Motor neuron (in vitro differentiated cells): ENCODE measurements at regions not wholly inside any gene's neighbourhood (a gene's known extent, or its start where the extent isn't known, plus 50 kb on each side); places are given as distances from the start of the nearest gene placed in this dataset.

Experiments
- ATAC-seq, 8 experiments: fragments of 200-7000 bp; cut with Tn5 transposase; replicated peaks in 6 of 8; 2 replicates each; pipeline ENCODE4 v1.8.0; 2021; ENCODE audit warnings: mild to moderate bottlenecking in 8 of 8, moderate library complexity in 8 of 8
- H3K27ac ChIP-seq, 2 donors: fragments of 250-450 bp; sonication (Bioruptor Pico); 2 replicates each; pipeline ENCODE4 v1.9.0; 2021; ENCODE audit warnings: antibody characterized with exemption in 2 of 2, mild to moderate bottlenecking in 2 of 2, moderate library complexity in 1 of 2
- H3K4me1 ChIP-seq, 2 donors: fragments of 250-450 bp; sonication (Bioruptor Pico); replicated peaks in 1 of 2; 2 replicates each; pipeline ENCODE4 v1.6.1; 2021; ENCODE audit warnings: antibody characterized with exemption in 2 of 2, mild to moderate bottlenecking in 2 of 2, moderate library complexity in 1 of 2
- H3K4me3 ChIP-seq, 5 donors: fragments of 250-450 bp; sonication (Bioruptor Pico); 2 replicates each; pipeline ENCODE4 v1.9.0; 2021; ENCODE audit warnings: antibody characterized with exemption in 5 of 5, mild to moderate bottlenecking in 5 of 5, moderate library complexity in 4 of 5
- WGBS, 10 experiments: fragments of 450-650 bp; shearing (Covaris generic); methylation state at CpG; one replicate each; pipeline ENCODE4 v1.0.0; 2022; 5-methylcytosine and 5-hydroxymethylcytosine counted together
- in situ Hi-C, 9 experiments: fragments of 400-800 bp; cut with MboI; loops; one replicate each; pipeline ENCODE4 v1.15.0; 2021; ENCODE audit warnings: low sequenced_read_pairs in 9 of 9, low pct_unique_long_range_greater_than_20kb in 2 of 9; ENCODE audit not compliant: unreplicated experiment in 9 of 9

DNA sequence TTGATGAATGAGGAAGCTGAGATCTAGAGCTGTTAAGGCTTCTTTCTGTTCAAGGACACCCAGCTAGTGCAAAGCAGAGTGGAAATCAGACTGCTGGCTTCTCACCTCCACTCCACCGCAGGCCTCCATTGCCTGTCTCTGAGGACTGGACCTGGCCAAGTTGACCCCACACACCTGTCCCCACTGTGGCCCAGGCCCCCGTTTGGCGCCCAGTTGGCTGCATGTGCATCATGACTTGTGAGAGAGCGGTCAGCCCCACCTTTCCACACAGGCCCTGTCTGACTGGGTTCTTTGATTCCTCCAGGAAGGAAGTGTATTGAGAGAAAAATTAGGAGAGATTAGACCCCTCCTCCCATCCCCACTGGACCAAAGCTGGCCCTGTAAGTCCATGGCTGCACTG lies 206.3 kb upstream of the TLE3 start:
- in situ Hi-C loops, result no loop called here
- H3K4me3 ChIP-seq, result no peak overlapping the region
- H3K4me1 ChIP-seq, result no peaks in the 10 kb centered on the region
- ATAC-seq, result no peak
- no peak overlapping the region for H3K27ac ChIP-seq
- WGBS, 10 experiments, result 100% methylated on average over 1 of the region's 4 CpGs; no CpG with 5 or more reads in 9 of the 10 experiments

DNA sequence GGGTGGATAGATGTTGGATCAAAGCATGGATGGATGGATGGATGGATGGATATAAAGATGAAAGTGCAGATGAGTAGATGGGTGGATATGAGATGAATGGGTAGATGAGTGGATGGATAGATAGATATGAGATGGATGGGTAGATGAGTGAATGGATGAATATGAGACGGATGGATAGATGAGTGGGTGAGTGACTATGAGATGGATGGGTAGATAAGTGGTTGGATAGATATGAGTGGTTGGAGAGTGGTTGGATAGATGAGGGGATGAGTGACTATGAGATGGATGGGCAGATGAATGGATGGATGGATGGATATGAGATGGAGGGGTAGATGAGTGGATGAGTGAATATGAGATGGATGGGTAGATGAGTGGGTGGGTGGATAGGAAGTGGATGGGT lies 204.6 kb upstream of the TLE3 start:
- Histone ChIP-seq H3K4me1 (no peaks in the 10 kb centered on the region), H3K27ac (no peak overlapping the region), H3K4me3 (no peak overlapping the region)
- in situ Hi-C loops, result no loop called here
- 43 to 100% (median 88%) methylated on average over 1 of the region's 1 CpG; no CpG with 5 or more reads in 1 of the 10 experiments for WGBS, 10 experiments
- no peak for ATAC-seq

DNA sequence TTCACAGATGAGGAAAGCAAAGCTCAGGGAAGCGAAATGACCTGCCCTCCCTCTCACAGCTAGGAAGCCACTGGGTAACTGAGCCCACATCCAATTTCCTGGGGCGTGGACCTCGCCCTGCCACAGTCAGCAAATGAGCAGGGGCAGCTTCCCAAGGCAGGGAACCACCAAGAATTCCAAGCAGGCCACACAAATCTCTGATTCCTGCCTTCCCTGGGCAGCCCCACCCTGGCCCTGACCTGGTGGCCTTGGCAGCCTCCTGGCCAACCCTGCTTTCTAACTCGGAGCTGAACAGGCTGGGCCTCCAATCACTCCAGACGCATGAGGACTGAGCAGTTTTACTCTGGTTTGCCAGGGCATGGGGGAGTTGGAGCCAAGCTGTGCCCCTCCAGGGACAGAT lies 203.7 kb upstream of the TLE3 start:
- no peaks in the 10 kb centered on the region for H3K4me1 ChIP-seq
- peak in 3 of 8 experiments; percentile 36 to 88 (median 75) for ATAC-seq
- H3K27ac ChIP-seq, result no peak overlapping the region
- in situ Hi-C loops, result no loop called here
- H3K4me3 ChIP-seq, result no peak overlapping the region
- WGBS, 10 experiments, result 30 to 100% (median 74%) methylated on average over 1 to 3 of the region's 5 CpGs; no CpG with 5 or more reads in 4 of the 10 experiments

DNA sequence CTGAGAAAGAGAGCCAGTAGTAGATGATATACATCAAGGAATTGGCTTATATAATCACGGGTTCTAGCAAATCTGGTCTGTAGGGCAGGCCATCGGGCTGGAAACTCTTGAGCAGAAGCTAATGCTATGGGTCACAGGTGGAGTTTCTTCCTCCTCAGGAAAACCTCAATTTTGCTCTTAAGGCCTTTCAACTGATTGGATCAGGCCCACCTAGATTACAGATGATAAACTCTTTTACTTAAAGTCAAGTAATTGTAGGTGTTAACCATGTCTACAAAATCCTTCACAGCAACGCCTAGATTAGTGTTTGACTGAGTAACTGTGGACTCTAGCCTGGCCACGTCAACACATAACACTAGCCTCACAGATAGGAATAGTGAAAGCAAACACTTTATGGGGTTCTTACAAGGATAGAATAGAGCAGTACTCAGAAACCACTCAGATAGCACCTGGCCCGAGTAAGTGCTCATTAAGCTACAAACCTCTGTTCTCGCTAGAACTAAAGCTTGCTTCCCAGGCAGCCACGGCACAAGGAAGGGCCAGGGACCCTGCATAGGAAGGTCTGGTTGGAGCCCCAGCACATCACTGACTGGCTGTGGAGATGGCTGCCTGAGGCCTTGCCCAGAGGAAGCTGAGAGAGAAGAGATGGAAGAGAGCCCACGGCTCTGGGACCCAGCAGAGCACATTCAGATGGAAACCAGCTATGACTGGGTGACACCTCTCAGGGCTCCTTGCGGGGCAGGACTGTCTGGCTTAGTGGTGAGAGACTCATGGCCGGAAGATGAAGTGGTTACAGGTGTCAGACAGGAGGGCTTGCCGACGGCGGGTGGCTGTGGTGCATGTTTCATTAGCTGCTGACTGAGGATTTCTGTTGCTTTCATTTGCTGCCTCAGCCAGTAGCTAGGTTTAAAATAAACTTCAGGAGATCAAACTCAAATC lies 202.5 kb upstream of the TLE3 start:
- WGBS, 10 experiments, result 67 to 100% (median 86%) methylated on average over 1 to 7 of the region's 13 CpGs
- H3K27ac ChIP-seq, result no peak overlapping the region
- in situ Hi-C loops, result no loop called here
- no peaks in the 10 kb centered on the region for H3K4me1 ChIP-seq
- ATAC-seq, result peak in 2 of 8 experiments; percentile 20 to 38
- no peak overlapping the region for H3K4me3 ChIP-seq

DNA sequence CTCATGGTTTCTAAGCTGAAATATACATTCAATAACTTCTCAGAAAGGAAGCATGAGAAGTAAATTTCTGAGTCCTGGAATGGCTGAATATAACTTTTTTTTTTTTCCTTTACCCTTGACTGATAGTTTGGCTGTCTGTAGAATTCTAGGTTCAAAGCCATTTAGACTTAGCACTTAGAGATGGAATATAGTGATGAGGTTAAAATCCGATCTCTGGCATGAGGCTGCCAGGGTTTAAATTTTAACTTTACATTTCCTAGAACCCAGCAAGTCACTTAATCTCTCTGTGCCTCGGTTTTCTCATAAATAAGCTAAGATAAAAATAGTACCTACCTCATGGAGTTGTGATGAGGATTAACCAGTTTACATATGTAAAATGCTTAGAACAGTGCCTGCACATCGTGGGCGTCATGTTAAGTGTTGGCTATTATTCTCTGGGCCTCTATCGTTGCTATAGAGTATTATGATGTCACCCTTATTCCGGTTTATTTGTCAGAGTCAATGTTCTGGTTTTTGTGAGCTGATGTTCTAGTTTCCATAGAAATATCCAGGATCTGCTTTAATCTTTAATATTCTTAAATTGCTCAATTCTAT lies 199.8 kb upstream of the TLE3 start:
- 23 to 100% (median 66%) methylated on average over 1 to 6 of the region's 6 CpGs; no CpG with 5 or more reads in 1 of the 10 experiments for WGBS, 10 experiments
- Histone ChIP-seq H3K4me1 (no peaks in the 10 kb centered on the region), H3K27ac (no peak overlapping the region), H3K4me3 (no peak overlapping the region)
- peak in 7 of 8 experiments; percentile 31 to 98 (median 58) for ATAC-seq
- in situ Hi-C loops, result no loop called here

DNA sequence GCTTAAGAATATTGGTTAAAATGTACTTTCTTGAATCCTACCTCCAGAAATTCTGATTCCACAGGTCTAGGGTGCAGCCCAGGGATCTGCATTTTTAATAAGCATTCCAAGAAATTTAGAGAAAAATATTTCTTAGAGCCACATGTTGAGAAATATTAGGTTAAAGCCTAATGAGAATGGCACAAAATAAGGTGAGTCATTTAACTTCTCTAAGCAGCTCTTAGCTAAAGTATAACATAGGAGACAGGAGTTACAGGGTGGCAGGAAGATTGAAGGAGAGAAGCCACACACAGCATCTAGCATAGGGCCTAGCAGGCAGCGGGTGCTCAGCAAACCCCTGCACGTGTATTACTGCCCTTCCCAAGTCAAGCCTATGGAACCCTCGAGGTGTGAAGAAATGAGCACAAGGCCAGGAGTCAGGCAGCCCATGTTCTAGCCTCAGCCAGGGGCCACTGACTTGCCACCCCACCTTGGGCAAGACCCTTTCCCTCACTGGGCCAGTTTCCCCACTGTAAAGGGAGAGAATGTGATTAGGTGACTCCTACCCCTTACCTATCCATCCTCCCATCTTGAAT lies 197.1 kb upstream of the TLE3 start:
- Histone ChIP-seq H3K4me3 (no peak overlapping the region), H3K4me1 (no peaks in the 10 kb centered on the region), H3K27ac (no peak overlapping the region)
- 0 to 100% (median 71%) methylated on average over 1 to 2 of the region's 3 CpGs; no CpG with 5 or more reads in 3 of the 10 experiments for WGBS, 10 experiments
- in situ Hi-C loops, result no loop called here
- no peak for ATAC-seq

DNA sequence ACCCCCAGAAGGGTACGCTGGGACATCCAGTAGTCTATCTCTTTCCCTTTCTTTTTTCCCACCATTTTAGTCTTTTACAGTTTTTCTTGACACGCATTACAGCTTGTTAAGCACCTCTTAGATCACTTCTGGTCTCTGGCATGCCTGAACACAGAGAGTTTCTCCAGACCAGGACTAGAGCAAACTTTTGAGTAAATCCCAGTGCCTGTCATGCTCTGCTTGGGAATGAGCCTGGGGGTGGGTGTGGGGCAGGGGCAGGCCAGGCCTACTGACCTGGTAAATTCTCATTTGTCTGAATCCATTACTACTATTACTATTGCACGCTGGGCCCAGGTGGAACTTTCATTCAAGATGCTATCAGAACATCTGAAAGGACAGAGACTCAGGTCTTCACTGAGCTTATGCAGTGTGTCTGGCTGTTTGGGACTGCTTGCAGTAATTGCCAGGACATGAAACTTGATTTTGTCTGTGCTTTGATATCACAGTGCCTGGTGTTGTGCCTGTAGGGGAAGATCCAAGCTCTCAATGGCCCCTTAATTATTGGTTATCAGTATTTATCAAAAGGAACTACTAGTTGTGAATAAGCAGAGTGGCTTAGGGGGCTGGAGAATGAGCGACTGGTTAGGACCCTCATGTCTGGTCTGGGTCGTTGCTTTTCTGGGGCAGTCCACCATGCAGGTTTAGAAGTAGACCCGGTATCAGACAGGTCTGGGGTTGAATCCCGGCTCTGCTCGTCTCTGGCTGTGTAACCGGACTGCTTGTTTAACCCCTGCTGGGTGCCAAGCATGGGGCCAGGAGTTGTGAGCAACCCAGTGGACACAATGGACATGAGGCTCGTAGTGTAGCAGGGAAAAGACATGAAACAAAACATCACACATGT lies 196.1 kb upstream of the TLE3 start:
- Histone ChIP-seq H3K4me3 (no peak overlapping the region), H3K27ac (no peak overlapping the region), H3K4me1 (no peaks in the 10 kb centered on the region)
- in situ Hi-C loops, result no loop called here
- WGBS, 10 experiments, result 70 to 100% (median 90%) methylated on average over 2 to 9 of the region's 10 CpGs; no CpG with 5 or more reads in 1 of the 10 experiments
- no peak for ATAC-seq

DNA sequence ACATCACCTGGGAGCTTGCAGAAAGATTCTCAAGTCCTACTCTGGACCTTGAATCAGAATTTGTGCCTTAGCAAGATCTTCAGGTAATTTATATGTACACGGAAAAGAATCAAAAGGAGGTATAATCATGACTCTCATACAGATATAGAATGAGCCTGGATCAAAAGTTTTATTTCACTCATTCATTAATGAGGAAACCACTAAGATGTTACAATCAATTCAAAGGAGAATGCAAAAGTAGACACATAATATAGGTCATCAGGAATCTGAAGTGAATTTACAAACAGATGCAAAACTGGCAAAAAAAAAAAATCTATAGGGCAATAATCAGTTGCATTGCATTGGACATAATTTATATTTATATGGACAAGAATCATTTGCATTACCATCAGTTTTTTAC lies 195.4 kb upstream of the TLE3 start:
- ATAC-seq, result no peak
- in situ Hi-C loops, result no loop called here
- no peaks in the 10 kb centered on the region for H3K4me1 ChIP-seq
- WGBS, 10 experiments, result 40 to 100% (median 82%) methylated on average over 1 of the region's 1 CpG; no CpG with 5 or more reads in 2 of the 10 experiments
- no peak overlapping the region for H3K4me3 ChIP-seq
- no peak overlapping the region for H3K27ac ChIP-seq

DNA sequence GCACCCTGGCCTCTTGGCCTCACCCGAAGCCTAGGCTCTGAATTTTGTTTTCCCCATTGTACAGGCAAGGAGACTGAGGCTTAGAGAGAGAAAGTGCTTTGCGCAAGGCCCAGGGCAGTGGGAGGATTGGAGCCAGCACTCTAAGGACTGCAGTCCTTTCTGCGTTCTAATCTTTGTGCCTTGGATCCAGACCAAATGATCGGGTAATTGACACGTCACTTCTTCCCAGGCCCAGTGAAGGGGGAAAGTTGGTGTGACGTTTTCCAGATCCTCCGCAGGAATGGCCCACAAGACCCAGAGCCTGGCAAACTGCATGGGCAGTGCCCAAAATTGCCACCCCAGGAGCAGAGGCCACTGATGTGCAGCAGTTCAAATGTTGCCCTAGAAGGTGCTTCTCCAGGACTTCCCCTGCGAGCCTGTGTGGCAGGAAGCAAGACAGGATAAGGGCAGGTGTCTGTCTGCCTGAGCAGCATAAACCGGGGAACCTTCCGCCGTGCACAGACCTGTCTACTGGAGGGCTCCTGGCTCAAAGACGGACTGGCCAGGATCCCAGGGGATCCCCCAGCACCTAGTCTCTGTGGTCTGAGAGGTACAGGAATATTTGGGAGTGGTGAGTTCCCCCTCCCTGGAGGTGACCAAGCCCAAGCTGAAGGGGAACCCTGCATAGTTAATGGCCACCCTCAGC lies 194.5 kb upstream of the TLE3 start:
- 76 to 100% (median 100%) methylated on average over 1 to 8 of the region's 12 CpGs; no CpG with 5 or more reads in 1 of the 10 experiments for WGBS, 10 experiments
- no peak for ATAC-seq
- no peaks in the 10 kb centered on the region for H3K4me1 ChIP-seq
- in situ Hi-C loops, result no loop called here
- no peak overlapping the region for H3K27ac ChIP-seq
- no peak overlapping the region for H3K4me3 ChIP-seq

DNA sequence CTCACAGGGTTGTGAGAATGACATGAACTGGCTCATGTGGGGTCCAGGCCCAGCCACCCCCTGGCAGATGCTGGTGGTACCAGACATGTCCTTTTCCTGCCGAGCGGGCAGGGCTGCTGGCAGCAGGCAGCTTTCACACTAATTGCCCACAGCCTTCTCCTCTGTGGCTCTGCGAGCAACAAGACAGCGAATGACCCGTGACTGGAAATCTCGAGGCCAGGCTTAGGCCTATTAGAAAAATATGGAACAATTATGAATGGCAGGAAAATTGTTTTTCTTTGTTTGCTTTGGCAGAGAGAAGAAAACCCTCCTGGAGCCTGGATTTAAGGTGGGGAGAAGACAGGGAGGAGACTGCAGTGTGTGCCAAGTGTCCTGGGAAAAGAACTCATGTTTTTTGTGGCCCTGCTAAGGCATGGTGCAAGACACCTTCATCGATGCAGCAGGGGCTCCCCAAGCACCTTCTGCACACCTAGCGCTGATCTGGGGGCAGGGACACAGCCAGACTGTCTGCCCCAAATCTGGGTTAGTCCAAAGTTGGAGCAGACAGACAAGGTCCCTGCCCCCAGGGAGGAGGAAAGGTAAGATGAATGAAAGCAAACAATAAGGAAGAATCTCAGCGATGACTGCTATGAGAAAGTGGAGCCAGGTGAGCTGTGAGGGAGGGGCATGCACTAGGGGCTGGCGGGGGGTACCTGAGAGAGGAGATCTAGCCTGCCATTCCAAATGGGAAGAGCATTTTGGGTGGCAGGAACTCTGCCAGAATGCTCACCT lies 193.8 kb upstream of the TLE3 start:
- peaks cover 0 to 2% of the 10 kb centered on the region in 2 donors for H3K4me1 ChIP-seq
- peak in 1 of 8 experiments; percentile 7 for ATAC-seq
- in situ Hi-C loops, result no loop called here
- H3K4me3 ChIP-seq, result no peak overlapping the region
- H3K27ac ChIP-seq, result no peak overlapping the region
- WGBS, 10 experiments, result 58 to 95% (median 89%) methylated on average over 1 to 7 of the region's 10 CpGs; no CpG with 5 or more reads in 3 of the 10 experiments

DNA sequence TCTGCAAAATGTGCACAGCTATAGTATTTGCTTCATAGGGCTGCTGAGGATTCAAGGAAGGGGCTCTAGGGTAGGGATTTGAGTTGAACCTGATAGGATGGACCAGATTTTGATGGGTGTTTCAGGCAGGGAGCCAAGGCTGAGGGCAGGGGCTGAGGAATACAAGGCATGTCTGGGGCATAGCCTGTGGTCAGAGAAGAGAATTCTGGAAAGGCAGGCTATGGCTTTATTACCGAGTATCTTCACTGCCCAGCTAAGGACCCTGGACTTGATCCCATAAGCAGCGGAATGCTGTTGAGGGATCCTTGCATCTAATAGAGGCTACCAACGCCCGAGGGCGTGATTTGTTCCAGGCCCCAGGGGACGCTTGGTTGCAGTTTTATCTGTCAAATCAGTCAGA lies 193.0 kb upstream of the TLE3 start:
- ATAC-seq, result no peak
- Histone ChIP-seq H3K4me1 (peaks cover 7 to 10% of the 10 kb centered on the region in 2 donors), H3K27ac (no peak overlapping the region), H3K4me3 (no peak overlapping the region)
- in situ Hi-C loops, result no loop called here
- 83 to 100% (median 95%) methylated on average over 1 to 6 of the region's 6 CpGs; no CpG with 5 or more reads in 6 of the 10 experiments for WGBS, 10 experiments
